ENCODE measurements at regions not wholly inside any gene's neighbourhood (a gene's known extent, or its start where the extent isn't known, plus 50 kb on each side); places are given as distances from the start of the nearest gene placed in this dataset.

DNA sequence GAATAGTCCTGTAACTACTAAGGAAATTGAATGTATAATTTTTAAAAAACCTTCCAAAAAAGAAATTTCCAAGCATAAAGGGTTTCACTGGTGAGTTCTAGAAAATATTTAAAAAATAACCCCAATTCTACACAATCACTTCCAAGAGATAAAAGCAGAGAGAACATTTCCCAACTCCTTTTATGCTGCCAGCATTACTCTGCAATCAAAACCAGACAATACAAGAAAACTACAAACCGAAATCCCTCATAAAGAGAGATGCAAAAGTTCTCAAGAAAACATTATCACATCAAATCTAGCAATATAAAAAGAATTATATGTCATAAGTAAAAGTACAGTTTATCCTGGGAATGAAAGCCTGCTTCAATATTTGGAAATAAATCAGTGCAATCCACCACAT, 84.8 kb downstream of the OAT start:
- no peak for TF ChIP-seq EZH2 (IDR thresholded peaks at IDR 0.05)
- TF ChIP-seq POLR2A (IDR thresholded peaks at IDR 0.05; ENCODE audit: borderline replicate concordance, extremely low read depth, insufficient read depth, insufficient read length): no peak
- no peak for TF ChIP-seq YY1 (IDR thresholded peaks at IDR 0.05; ENCODE audit: extremely low read depth, insufficient replicate concordance, low read depth, low read length)
- no peak for TF ChIP-seq FOSL1 (IDR thresholded peaks at IDR 0.05; ENCODE audit: low read depth)
- no peak for TF ChIP-seq SP1 (IDR thresholded peaks at IDR 0.05; ENCODE audit: low read depth)
- TF ChIP-seq, protein P1, sequence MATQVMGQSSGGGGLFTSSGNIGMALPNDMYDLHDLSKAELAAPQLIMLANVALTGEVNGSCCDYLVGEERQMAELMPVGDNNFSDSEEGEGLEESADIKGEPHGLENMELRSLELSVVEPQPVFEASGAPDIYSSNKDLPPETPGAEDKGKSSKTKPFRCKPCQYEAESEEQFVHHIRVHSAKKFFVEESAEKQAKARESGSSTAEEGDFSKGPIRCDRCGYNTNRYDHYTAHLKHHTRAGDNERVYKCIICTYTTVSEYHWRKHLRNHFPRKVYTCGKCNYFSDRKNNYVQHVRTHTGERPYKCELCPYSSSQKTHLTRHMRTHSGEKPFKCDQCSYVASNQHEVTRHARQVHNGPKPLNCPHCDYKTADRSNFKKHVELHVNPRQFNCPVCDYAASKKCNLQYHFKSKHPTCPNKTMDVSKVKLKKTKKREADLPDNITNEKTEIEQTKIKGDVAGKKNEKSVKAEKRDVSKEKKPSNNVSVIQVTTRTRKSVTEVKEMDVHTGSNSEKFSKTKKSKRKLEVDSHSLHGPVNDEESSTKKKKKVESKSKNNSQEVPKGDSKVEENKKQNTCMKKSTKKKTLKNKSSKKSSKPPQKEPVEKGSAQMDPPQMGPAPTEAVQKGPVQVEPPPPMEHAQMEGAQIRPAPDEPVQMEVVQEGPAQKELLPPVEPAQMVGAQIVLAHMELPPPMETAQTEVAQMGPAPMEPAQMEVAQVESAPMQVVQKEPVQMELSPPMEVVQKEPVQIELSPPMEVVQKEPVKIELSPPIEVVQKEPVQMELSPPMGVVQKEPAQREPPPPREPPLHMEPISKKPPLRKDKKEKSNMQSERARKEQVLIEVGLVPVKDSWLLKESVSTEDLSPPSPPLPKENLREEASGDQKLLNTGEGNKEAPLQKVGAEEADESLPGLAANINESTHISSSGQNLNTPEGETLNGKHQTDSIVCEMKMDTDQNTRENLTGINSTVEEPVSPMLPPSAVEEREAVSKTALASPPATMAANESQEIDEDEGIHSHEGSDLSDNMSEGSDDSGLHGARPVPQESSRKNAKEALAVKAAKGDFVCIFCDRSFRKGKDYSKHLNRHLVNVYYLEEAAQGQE (IDR thresholded peaks at IDR 0.05; ENCODE audit: low read depth): no peak
- no peak for TF ChIP-seq CEBPB (IDR thresholded peaks at IDR 0.05; ENCODE audit: low read depth)
- TF ChIP-seq, protein P2, sequence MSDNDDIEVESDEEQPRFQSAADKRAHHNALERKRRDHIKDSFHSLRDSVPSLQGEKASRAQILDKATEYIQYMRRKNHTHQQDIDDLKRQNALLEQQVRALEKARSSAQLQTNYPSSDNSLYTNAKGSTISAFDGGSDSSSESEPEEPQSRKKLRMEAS (IDR thresholded peaks at IDR 0.05): no peak
